Caco-2 (cell line): ENCODE measurements at regions not wholly inside any gene's neighbourhood (a gene's known extent, or its start where the extent isn't known, plus 50 kb on each side); places are given as distances from the start of the nearest gene placed in this dataset.

Source experiments
- BruUV-seq: library from RNA; stranded (reverse); fragments of 400-500 nt; replicated peaks from 2 replicates; lab custom pipeline; 2021; lab: Mats Ljungman, UMichigan
- CTCF ChIA-PET: fragments of 300-600 bp; sonication (Branson Sonifier 250); formaldehyde crosslinking; loops from one replicate; lab custom pipeline; 2022; ENCODE audit warnings: antibody characterized with exemption; lab: Charles Lee
- POLR2A ChIA-PET: fragments of 300-600 bp; sonication (Branson Sonifier 250); formaldehyde crosslinking; loops from one replicate; lab custom pipeline; 2022; ENCODE audit warnings: antibody characterized with exemption; lab: Charles Lee
- DNase-seq, 2 experiments: peaks; one replicate each; pipeline versions ENCODE4 v3.0.0 to v3.0.0-alpha.2; 2020 to 2022
- H3K27me3 ChIP-seq: replicated peaks from 2 replicates; pipeline ENCODE4 v1.6.0; 2011; ENCODE audit warnings: low read length; ENCODE audit not compliant: control insufficient read depth, insufficient read depth
- H3K36me3 ChIP-seq: 2 replicates; pipeline ENCODE4 v1.5.1; 2011; ENCODE audit warnings: low read length; ENCODE audit not compliant: control insufficient read depth, insufficient read depth
- H3K4me1 ChIP-seq: fragments of 250-450 bp; sonication (Bioruptor Pico); 2 replicates; pipeline ENCODE4 v1.5.1; 2020; ENCODE audit warnings: mild to moderate bottlenecking
- H3K4me3 ChIP-seq: 2 replicates; pipeline ENCODE4 v1.5.1; 2011; ENCODE audit warnings: low read depth, mild to moderate bottlenecking, control low read depth, low read length
- H3K9me3 ChIP-seq: fragments of 250-450 bp; sonication (Bioruptor Pico); 2 replicates; pipeline ENCODE4 v1.5.1; 2020; ENCODE audit warnings: mild to moderate bottlenecking, moderate library complexity
- H3K27ac Mint-ChIP-seq: one replicate; pipeline ENCODE4 v1.8.0; 2022; ENCODE audit warnings: mixed read lengths; ENCODE audit not compliant: unreplicated experiment
- H3K27me3 Mint-ChIP-seq: one replicate; pipeline ENCODE4 v1.8.0; 2022; ENCODE audit warnings: mixed read lengths; ENCODE audit not compliant: insufficient read depth, unreplicated experiment
- H3K36me3 Mint-ChIP-seq: one replicate; pipeline ENCODE4 v1.8.0; 2022; ENCODE audit warnings: mild to moderate bottlenecking, mixed read lengths; ENCODE audit not compliant: insufficient read depth, unreplicated experiment
- H3K4me1 Mint-ChIP-seq: one replicate; pipeline ENCODE4 v1.8.0; 2022; ENCODE audit warnings: low read depth, mixed read lengths; ENCODE audit not compliant: unreplicated experiment
- H3K4me3 Mint-ChIP-seq: one replicate; pipeline ENCODE4 v1.8.0; 2022; ENCODE audit warnings: mild to moderate bottlenecking, moderate library complexity, mixed read lengths; ENCODE audit not compliant: unreplicated experiment
- H3K9me3 Mint-ChIP-seq: one replicate; pipeline ENCODE4 v1.8.0; 2022; ENCODE audit warnings: mixed read lengths; ENCODE audit not compliant: unreplicated experiment
- intact Hi-C: fragments of 100-400 bp; cut with micrococcal nuclease; formaldehyde crosslinking; loops from one replicate; pipeline ENCODE4 v1.10.0; 2022; ENCODE audit not compliant: unreplicated experiment
- TF ChIP-seq, protein P1 (sequence below), 2 experiments: fragments of 200-600 bp in 1 of 2; IDR thresholded peaks; 1 replicate in 1 of 2; 2 replicates in 1 of 2; pipeline versions ENCODE4 v1.5.1 to v1.8.0; 2011 to 2022; ENCODE audit warnings: antibody characterized with exemption in 1 of 2, control low read depth in 1 of 2, inconsistent platforms in 1 of 2, low read depth in 1 of 2, low read length in 1 of 2, mild to moderate bottlenecking in 1 of 2, moderate library complexity in 1 of 2; ENCODE audit not compliant: insufficient read depth in 1 of 2, severe bottlenecking in 1 of 2, unreplicated experiment in 1 of 2

GRCh38 chr10:3525832-3526449 lies 259.1 kb downstream of the KLF6 start:
- ChIA-PET POLR2A (no interaction called here), CTCF (no interaction called here)
- intact Hi-C loops: no loop called here
- Mint-ChIP-seq H3K36me3 (no peaks in the 10 kb centered on the region), H3K27me3 (no peaks in the 10 kb centered on the region), H3K4me1 (peaks cover 7% of the 10 kb centered on the region), H3K4me3 (no peak overlapping the region), H3K9me3 (no peaks in the 10 kb centered on the region), H3K27ac (no peak overlapping the region)
- 0 out of 2 replicates have a peak, but pooled peaks cover 4% of the 10 kb centered on the region for H3K4me1 ChIP-seq
- no peaks in the 10 kb centered on the region for H3K36me3 ChIP-seq
- H3K4me3 ChIP-seq: no peak overlapping the region
- BruUV-seq: no TSS peak
- TF ChIP-seq, protein P1, sequence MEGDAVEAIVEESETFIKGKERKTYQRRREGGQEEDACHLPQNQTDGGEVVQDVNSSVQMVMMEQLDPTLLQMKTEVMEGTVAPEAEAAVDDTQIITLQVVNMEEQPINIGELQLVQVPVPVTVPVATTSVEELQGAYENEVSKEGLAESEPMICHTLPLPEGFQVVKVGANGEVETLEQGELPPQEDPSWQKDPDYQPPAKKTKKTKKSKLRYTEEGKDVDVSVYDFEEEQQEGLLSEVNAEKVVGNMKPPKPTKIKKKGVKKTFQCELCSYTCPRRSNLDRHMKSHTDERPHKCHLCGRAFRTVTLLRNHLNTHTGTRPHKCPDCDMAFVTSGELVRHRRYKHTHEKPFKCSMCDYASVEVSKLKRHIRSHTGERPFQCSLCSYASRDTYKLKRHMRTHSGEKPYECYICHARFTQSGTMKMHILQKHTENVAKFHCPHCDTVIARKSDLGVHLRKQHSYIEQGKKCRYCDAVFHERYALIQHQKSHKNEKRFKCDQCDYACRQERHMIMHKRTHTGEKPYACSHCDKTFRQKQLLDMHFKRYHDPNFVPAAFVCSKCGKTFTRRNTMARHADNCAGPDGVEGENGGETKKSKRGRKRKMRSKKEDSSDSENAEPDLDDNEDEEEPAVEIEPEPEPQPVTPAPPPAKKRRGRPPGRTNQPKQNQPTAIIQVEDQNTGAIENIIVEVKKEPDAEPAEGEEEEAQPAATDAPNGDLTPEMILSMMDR (IDR thresholded peaks at IDR 0.05; ENCODE audit: insufficient read depth in 1 of 2, low read depth in 1 of 2, low read length in 1 of 2, severe bottlenecking in 1 of 2, unreplicated experiment in 1 of 2): no peak
- DNase-seq: no peak
- no peaks in the 10 kb centered on the region for H3K9me3 ChIP-seq
- no peaks in the 10 kb centered on the region for H3K27me3 ChIP-seq

GRCh38 chr10:3524086-3524960 lies 260.7 kb downstream of the KLF6 start:
- H3K27me3 Mint-ChIP-seq: no peaks in the 10 kb centered on the region
- intact Hi-C loops: no loop called here
- no TSS peak for BruUV-seq
- peaks cover 7% of the 10 kb centered on the region for H3K4me1 Mint-ChIP-seq
- H3K36me3 Mint-ChIP-seq: no peaks in the 10 kb centered on the region
- no peak for DNase-seq
- CTCF ChIA-PET: no interaction called here
- Histone ChIP-seq H3K36me3 (no peaks in the 10 kb centered on the region), H3K27me3 (no peaks in the 10 kb centered on the region), H3K9me3 (no peaks in the 10 kb centered on the region), H3K4me1 (0 out of 2 replicates have a peak, but pooled peaks cover 4% of the 10 kb centered on the region), H3K4me3 (no peak overlapping the region)
- POLR2A ChIA-PET: no interaction called here
- H3K9me3 Mint-ChIP-seq: peaks cover 3% of the 10 kb centered on the region
- TF ChIP-seq, protein P1 (IDR thresholded peaks at IDR 0.05; ENCODE audit: insufficient read depth in 1 of 2, low read depth in 1 of 2, low read length in 1 of 2, severe bottlenecking in 1 of 2, unreplicated experiment in 1 of 2): no peak
- H3K27ac Mint-ChIP-seq: no peak overlapping the region
- H3K4me3 Mint-ChIP-seq: no peak overlapping the region

- H3K4me1 Mint-ChIP-seq: peaks cover 7% of the 10 kb centered on the region
Observed at GRCh38 chr10:3523309-3524050, 261.5 kb downstream of the KLF6 start.

More at GRCh38 chr10:3523309-3524050, 261.5 kb downstream of the KLF6 start:
- Mint-ChIP-seq H3K27ac (no peak overlapping the region), H3K4me3 (no peak overlapping the region), H3K9me3 (peaks cover 9% of the 10 kb centered on the region), H3K27me3 (no peaks in the 10 kb centered on the region), H3K36me3 (no peaks in the 10 kb centered on the region)
- 0 out of 2 replicates have a peak, but pooled peaks cover 4% of the 10 kb centered on the region for H3K4me1 ChIP-seq
- H3K27me3 ChIP-seq: no peaks in the 10 kb centered on the region
- intact Hi-C loops: no loop called here
- no peaks in the 10 kb centered on the region for H3K36me3 ChIP-seq
- POLR2A ChIA-PET: no interaction called here
- CTCF ChIA-PET: no interaction called here
- no peak overlapping the region for H3K4me3 ChIP-seq
- DNase-seq: no peak
- no TSS peak for BruUV-seq
- TF ChIP-seq, protein P1 (IDR thresholded peaks at IDR 0.05; ENCODE audit: insufficient read depth in 1 of 2, low read depth in 1 of 2, low read length in 1 of 2, severe bottlenecking in 1 of 2, unreplicated experiment in 1 of 2): no peak
- 0 out of 2 replicates have a peak, but pooled peaks cover 2% of the 10 kb centered on the region for H3K9me3 ChIP-seq
